NCI-H446 (cell line): ENCODE measurements at regions not wholly inside any gene's neighbourhood (a gene's known extent, or its start where the extent isn't known, plus 50 kb on each side); places are given as distances from the start of the nearest gene placed in this dataset.

ENCODE experiments used
- DNase-seq, 2 experiments: peaks; one replicate each; lab custom pipeline; 2025; lab: John Stamatoyannopoulos, UW

DNA sequence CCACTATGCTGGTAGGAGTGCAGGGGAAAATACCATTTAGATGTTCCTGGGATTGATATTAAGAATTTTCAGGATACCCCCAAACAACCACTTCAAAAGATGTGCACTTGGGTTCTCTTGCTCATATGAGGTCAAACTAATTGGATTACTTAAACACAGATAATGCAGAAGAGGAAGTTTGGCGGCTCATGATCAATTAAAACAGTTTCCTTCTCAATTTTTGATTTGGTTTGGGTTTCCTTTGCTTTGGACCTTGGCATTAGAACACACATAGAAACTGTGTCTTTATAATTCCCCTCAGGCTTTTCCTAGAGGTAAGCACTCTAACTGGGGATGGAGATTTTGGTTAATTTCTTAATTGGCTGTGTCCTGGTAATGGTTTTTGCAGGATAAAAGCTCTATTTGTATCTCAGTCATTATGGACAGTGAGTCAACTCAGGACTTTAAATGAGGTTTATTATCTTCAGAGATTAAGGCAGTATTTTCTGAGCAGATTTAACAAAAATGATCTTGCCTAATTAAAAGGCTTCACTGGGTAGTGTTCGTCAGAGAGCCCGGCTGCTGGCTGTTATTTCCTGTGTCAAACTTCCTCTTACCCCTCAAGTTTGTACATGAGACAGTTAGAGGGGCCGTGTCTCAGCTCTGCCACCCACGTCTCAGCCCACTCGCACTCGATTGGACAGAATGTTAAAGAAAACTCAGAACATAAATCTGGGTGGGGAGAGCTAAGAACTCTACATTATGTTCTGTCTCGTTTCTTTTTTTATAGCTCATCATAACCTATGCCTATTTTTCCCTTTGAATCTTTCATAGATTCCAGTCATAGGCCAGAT, 50.3 kb upstream of the PREP start:
- no peak for DNase-seq
